ENCODE measurements at regions not wholly inside any gene's neighbourhood (a gene's known extent, or its start where the extent isn't known, plus 50 kb on each side); places are given as distances from the start of the nearest gene placed in this dataset.

DNA sequence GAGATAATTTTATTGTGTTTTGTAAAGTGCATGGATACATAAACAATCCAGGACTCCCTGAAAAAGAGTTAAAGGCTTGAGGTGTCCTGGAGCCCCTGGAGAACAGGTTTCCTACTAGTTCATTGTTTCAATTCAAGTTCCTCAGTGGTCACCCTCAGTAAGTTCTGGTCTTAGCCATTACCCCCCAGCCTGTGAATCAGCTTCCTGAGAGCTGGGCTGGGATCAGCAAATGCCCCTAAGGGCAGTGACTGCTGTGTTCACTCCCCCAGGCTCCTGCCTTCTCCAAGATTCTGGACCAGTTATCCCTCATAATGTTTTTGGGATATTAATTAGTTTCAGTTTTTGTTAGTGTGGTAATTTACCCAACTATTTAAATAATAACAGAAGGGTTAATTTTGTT, 151.6 kb upstream of the PRSS58 start:
- no peak for DNase-seq

- DNase-seq: no peak
These were observed 150.9 kb upstream of the PRSS58 start for GRCh38 chr7:142408794-142409193.

DNA sequence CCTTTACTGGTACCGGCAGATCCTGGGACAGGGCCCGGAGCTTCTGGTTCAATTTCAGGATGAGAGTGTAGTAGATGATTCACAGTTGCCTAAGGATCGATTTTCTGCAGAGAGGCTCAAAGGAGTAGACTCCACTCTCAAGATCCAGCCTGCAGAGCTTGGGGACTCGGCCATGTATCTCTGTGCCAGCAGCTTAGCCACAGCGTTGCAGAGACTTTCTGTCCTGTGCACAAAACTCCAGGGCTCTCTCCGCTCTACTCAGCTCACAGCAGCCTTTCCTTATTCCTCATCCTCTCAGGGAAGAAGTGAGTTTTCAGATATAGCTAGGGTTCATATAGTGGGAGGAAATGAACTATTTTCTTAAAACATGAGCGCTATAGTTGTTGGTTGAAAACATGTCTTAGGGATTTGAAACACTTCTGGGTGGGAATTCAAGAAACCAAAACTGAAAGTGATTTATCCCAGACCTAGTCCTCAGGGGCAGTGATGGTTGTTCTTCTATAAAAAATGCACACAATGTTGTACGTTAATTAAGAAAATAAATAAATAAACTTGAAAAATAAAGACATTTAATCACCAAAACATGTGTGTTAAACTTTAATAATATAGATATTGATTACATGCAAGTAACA, 150.2 kb upstream of the PRSS58 start:
- DNase-seq: no peak

- DNase-seq: no peak
These were observed 147.4 kb upstream of the PRSS58 start for GRCh38 chr7:142405122-142405765.

DNA sequence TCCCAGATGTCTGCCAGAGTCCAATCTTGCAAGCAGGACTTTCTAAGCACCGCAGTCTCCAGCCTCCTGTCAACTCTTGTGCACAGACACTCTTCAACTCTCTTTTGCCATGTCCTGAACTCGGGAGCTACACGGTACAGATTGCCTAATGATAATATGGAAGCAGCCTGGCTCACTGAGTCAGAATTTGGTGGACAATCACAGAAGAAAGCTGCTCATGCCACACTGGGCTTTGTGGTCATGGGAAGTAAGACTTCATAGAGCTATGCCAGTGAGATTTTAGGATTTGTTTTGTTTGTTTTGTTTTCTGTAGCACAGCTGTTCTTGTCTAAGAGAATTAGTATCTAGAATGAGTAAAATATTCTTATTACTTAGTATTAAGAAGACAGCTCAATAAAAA, 144.1 kb upstream of the PRSS58 start:
- no peak for DNase-seq

GRCh38 chr7:142400042-142400533, 142.2 kb upstream of the PRSS58 start:
- no peak for DNase-seq

DNA sequence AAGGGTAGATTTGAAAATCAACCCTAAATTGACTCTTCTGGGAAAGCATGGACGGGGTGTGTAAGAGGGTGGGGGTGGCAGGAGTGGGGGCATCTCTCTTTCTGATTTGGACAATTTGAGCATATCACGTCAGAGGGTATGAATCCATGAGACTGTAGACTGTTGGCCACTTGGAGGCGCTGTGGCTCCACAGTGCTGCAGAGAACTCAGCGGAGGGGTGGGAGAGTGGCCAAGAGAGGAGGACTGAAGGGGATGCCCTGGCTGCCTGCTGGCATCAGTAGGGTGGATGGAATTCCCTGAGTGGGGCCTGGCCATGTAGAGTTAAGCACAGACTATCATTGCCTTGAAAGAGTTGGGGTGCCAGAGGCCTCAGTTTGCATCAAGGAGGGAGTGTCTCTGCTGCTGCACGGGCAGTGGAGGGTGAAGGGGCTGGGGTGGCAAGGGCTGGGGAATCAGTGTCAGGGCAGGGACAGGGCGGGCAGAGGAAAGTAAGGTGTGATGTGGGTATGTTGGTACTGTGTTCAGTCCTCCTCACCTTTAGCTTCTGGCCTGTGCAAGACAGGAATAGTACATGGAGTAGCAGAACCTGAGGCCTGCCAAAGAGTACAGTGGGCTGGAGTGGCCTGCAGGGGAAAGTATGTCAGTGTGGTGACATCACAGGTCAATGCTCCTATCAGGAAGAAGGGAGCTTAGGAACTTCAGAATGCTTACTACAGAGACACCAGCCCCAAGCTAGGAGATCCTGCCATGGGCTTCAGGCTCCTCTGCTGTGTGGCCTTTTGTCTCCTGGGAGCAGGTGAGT, 133.5 kb upstream of the PRSS58 start:
- no peak for DNase-seq

DNA sequence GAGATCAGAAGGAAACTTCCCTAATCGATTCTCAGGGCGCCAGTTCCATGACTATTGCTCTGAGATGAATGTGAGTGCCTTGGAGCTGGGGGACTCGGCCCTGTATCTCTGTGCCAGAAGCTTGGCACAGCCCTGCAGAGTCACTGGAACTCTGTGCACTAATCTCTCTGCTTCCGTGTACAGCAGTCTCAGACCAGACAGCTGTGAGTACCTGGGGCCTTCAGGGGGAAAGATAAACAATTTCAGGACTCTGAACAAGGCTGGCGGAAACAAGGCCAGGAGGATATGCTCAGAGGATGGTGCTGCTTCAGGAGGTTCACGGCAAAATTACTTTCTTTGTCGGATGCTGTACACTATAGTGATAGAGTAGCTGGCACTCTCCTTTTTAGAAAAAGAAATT, 131.7 kb upstream of the PRSS58 start:
- DNase-seq: no peak

DNA sequence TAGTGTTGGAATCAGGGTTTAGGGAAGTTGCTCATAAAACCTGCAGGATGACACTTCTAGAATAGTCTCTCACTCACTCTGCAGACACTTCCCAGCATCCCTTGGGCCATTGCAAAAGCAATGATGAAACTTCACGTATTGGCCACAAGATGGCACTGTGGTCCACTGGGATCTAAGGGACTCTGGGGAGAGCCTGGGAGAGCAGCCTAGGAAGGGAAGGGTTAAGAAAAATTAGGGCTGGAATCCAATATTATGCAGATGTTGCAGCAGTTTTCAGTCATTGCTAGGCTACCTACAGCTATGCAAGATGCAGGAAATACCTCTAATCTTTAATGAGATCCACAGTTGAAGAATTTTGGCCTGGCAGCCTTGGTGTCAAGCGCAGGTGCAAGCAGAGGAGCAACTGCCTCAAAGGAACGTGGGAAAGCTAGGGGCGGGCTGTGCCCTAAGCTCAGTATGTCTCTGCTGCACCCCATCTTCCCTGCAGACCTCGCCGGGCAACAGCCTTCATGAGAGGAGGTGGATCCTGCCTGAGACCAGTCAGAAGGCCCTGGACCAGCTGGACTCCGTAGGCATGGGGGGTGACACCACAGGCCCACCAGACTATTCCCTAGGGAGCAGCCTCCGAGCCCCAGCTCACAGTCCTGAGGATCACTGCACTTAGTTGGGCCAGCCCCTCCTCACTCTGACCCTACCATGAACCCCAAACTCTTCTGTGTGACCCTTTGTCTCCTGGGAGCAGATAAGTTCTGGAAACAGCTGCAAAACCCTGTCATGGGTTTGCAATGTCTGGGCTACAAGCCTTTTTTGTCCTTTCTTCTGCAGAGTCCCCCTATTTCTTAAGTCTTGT, 127.9 kb upstream of the PRSS58 start:
- DNase-seq: peak; percentile 60

DNA sequence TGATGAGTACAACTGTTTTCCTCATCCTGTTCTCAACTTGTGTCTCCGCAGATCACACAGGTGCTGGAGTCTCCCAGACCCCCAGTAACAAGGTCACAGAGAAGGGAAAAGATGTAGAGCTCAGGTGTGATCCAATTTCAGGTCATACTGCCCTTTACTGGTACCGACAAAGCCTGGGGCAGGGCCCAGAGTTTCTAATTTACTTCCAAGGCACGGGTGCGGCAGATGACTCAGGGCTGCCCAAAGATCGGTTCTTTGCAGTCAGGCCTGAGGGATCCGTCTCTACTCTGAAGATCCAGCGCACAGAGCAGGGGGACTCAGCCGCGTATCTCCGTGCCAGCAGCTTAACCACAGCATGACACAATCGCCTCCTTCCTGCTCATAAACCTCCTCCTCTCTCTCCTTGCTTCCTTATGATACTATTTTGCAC, 126.7 kb upstream of the PRSS58 start:
- no peak for DNase-seq

DNA sequence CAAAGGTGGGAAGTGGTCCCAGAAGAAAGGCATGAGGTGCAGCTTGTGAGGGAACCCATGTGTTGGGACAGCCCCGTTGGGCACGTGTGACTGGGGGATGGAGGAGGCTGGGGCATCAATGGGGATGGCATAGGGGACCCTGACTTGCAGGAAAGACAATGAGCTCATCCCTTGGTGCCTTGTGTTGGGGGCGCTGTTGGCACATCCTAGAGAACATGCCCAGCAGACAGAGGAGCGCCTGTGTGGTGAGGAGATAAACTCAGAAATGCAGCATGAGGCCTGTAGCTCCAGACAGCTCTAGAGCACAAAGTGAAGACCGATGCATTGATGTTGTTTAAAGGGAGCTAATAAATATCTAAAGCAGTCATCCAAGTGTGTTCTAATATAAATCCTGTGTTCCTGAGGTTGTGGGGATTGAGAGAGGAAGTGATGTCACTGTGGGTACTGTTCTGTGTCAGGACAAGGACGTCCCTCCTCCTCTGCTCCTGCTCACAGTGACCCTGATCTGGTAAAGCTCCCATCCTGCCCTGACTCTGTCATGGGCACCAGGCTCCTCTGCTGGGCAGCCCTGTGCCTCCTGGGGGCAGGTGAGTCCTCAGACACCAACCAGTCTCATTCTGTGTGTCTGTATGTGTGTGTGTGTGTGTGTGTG, 126.1 kb upstream of the PRSS58 start:
- no peak for DNase-seq

DNA sequence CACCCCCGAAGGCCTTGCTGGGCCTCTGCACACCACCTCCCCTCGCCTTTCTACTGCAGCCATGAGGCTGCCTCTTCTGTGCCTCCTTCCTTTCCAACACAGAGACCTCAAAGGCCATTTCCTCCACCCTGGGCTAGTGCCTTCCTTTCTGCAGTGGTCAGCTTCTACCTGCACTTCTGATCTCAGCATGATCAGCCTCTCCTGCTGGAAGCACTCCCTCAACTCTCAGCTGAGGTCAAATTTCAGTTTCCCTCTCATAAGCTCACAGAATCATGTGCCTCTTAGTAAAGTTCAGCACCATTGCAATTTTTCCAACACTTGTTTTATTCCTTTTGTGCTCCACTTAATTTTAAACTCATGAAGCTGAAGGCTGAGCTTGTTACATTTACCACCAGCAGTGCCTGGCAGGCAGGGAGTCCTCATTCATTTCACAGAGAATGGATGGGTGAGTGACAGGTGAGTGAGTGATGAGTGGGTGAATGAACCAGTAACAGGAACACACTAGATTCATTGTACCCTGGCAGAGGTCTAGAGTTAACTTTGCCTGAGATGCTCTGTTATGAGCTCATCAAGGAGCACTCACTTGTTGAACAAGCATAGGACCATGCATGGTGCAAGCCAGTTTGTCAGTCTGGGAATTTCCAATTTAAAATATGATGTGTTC, 124.0 kb upstream of the PRSS58 start:
- DNase-seq: no peak

DNA sequence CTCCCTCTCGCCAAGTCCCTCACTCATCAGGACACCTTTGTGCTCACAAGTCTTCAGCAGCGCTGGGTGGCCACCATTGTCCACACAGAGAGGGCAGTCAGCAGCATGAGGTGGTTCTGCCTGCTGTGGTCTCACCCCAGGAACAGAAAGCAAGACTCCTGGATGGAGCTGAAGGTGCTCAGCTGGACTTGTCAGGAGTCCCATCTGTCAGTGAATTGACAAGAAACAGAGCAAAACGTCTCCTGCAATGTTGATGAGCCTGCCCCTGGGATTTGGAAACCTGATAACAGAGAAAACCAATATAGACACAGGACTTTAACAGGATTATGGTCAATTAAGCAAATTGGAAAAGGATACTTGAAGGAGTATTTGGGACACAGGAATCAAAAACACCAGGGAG, 122.2 kb upstream of the PRSS58 start:
- DNase-seq: no peak

DNA sequence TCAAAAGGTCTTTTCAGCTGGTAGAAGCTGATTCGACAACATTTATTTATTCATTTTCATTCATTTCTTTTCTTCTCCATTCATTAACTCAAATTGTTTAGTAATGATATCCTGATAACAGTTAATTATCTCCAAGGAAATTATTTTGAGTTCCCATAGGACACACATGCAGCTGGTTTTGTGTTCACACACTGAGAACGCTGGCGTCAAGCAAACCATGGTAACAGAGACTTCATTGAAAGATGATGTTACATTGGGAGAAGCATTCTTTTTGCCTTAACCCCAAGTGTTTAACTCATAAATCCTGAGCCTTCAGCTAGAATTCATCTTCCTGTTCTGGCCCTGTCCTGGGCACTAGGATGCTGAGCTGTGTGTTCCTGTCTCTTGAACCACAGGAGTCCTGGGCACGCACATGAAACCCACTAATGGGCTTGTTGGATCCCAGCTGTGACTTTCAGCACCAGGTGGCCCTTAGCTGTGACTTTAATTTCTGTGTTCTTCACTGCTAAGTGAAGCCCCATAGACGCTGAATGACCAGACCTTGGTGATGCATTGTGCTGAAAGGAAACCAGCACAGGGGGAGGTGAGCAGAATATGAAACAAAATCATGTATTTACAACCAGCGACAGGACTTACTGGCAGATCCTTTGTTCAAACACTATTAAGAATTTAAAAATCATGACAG, 121.5 kb upstream of the PRSS58 start:
- no peak for DNase-seq

GRCh38 chr7:142377567-142377966, 119.7 kb upstream of the PRSS58 start:
- no peak for DNase-seq

DNA sequence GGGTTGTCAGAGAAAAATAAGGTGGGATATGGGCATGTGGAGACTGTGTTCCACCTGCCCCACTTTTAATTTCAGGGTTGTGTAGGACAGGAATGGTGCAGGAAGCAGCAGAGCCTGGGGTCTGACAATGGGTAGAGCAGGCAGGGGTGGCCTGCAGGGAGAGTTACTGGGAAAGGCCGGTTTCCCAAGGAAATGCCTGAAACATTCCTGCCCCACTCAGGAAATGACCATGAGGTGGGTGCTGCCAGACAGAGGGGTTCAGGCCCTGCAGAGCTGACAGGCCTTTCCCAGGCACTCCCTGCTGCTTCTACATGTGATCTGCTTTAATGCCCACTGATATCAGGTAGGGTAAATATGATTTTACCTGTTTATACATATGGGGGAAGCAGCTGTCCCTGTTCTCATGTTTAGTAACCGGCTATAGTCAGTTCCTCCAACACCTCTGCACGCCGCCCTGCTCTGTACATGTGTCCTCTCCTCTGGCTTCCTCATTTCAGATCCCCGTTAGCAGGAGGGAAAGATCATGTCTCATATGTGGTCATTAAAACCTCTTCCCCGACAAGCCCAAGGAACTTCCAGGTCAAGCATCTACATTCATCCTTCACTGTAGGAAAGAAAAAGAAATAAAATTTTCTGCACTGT, 118.6 kb upstream of the PRSS58 start:
- no peak for DNase-seq

- no peak for DNase-seq
These were observed 118.0 kb upstream of the PRSS58 start for GRCh38 chr7:142375710-142376313.

DNA sequence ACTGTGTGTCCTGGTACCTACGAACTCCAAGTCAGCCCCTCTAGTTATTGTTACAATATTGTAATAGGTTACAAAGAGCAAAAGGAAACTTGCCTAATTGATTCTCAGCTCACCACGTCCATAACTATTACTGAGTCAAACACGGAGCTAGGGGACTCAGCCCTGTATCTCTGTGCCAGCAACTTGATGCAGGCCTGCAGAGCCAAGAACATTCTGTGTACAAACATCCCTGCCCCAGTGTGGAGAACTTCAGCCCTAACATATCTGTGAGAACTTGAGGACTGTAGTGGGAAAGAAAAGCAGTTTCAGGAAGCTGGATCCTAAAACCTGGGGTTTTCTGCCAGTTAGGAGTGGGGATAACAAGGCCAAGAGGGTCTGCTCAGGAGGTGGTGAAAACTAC, 114.9 kb upstream of the PRSS58 start:
- no peak for DNase-seq

Data from renal pelvis (tissue), 1 donor.